Activated naive CD4-positive, alpha-beta T cell treated with anti-CD3 and anti-CD28 coated beads, Interleukin-2, amount 50 U/mL, for 24 hours (primary cell): ENCODE measurements at regions not wholly inside any gene's neighbourhood (a gene's known extent, or its start where the extent isn't known, plus 50 kb on each side); places are given as distances from the start of the nearest gene placed in this dataset.
"Not testable (repeated sequence)": the region's sequence is repeated elsewhere in the genome, so short reads cannot be mapped to it uniquely, and the experiment has no call there.

Source experiments
- H3K27ac Mint-ChIP-seq: one replicate; pipeline ENCODE4 v1.8.0; 2021; ENCODE audit warnings: mild to moderate bottlenecking, mixed read lengths
- H3K27me3 Mint-ChIP-seq: one replicate; pipeline ENCODE4 v1.8.0; 2021; ENCODE audit warnings: mixed read lengths
- H3K36me3 Mint-ChIP-seq: one replicate; pipeline ENCODE4 v1.8.0; 2021; ENCODE audit warnings: mixed read lengths
- H3K4me1 Mint-ChIP-seq: one replicate; pipeline ENCODE4 v1.8.0; 2021; ENCODE audit warnings: mixed read lengths
- H3K4me3 Mint-ChIP-seq: one replicate; pipeline ENCODE4 v1.8.0; 2021; ENCODE audit warnings: mild to moderate bottlenecking, mixed read lengths
- H3K9me3 Mint-ChIP-seq: one replicate; pipeline ENCODE4 v1.8.0; 2021; ENCODE audit warnings: mixed read lengths

GRCh38 chr2:89213811-89214210 is 522.3 kb downstream of the RPIA start:
- not testable (repeated sequence) for H3K27me3 Mint-ChIP-seq, H3K9me3 Mint-ChIP-seq, H3K36me3 Mint-ChIP-seq, H3K4me1 Mint-ChIP-seq, H3K27ac Mint-ChIP-seq, H3K4me3 Mint-ChIP-seq

- H3K36me3 Mint-ChIP-seq, H3K27me3 Mint-ChIP-seq, H3K27ac Mint-ChIP-seq, H3K4me1 Mint-ChIP-seq, H3K4me3 Mint-ChIP-seq, H3K9me3 Mint-ChIP-seq: not testable (repeated sequence)
Measured at GRCh38 chr2:89221474-89221873, 530.0 kb downstream of the RPIA start.

- H3K36me3 Mint-ChIP-seq, H3K4me1 Mint-ChIP-seq, H3K9me3 Mint-ChIP-seq, H3K4me3 Mint-ChIP-seq, H3K27me3 Mint-ChIP-seq, H3K27ac Mint-ChIP-seq: not testable (repeated sequence)
Measured at GRCh38 chr2:89222063-89222732, 530.7 kb downstream of the RPIA start.

- H3K4me1 Mint-ChIP-seq, H3K36me3 Mint-ChIP-seq, H3K9me3 Mint-ChIP-seq, H3K27ac Mint-ChIP-seq, H3K4me3 Mint-ChIP-seq, H3K27me3 Mint-ChIP-seq: not testable (repeated sequence)
Measured at GRCh38 chr2:89224803-89225202, 533.3 kb downstream of the RPIA start.

GRCh38 chr2:89229979-89230378 is 538.5 kb downstream of the RPIA start:
- H3K4me3 Mint-ChIP-seq, H3K9me3 Mint-ChIP-seq, H3K27ac Mint-ChIP-seq, H3K4me1 Mint-ChIP-seq, H3K27me3 Mint-ChIP-seq, H3K36me3 Mint-ChIP-seq: not testable (repeated sequence)

- H3K27ac Mint-ChIP-seq: not testable (repeated sequence)
Measured at GRCh38 chr2:89231241-89231640, 539.8 kb downstream of the RPIA start.

GRCh38 chr2:89233931-89234330 is 542.5 kb downstream of the RPIA start:
- H3K4me1 Mint-ChIP-seq, H3K36me3 Mint-ChIP-seq, H3K27ac Mint-ChIP-seq, H3K4me3 Mint-ChIP-seq, H3K9me3 Mint-ChIP-seq, H3K27me3 Mint-ChIP-seq: not testable (repeated sequence)

More at GRCh38 chr2:89231241-89231640, 539.8 kb downstream of the RPIA start:
- H3K4me3 Mint-ChIP-seq, H3K36me3 Mint-ChIP-seq, H3K4me1 Mint-ChIP-seq, H3K9me3 Mint-ChIP-seq, H3K27me3 Mint-ChIP-seq: not testable (repeated sequence)

GRCh38 chr2:89234818-89235466 is 543.5 kb downstream of the RPIA start:
- not testable (repeated sequence) for H3K36me3 Mint-ChIP-seq, H3K4me3 Mint-ChIP-seq, H3K27ac Mint-ChIP-seq, H3K4me1 Mint-ChIP-seq, H3K27me3 Mint-ChIP-seq, H3K9me3 Mint-ChIP-seq

GRCh38 chr2:89236832-89237450 is 545.5 kb downstream of the RPIA start:
- not testable (repeated sequence) for H3K4me1 Mint-ChIP-seq, H3K36me3 Mint-ChIP-seq, H3K27ac Mint-ChIP-seq, H3K9me3 Mint-ChIP-seq, H3K27me3 Mint-ChIP-seq, H3K4me3 Mint-ChIP-seq

- H3K9me3 Mint-ChIP-seq, H3K4me3 Mint-ChIP-seq, H3K27me3 Mint-ChIP-seq, H3K4me1 Mint-ChIP-seq, H3K27ac Mint-ChIP-seq, H3K36me3 Mint-ChIP-seq: not testable (repeated sequence)
Measured at GRCh38 chr2:89237783-89238182, 546.3 kb downstream of the RPIA start.

GRCh38 chr2:89243114-89243700 is 551.7 kb downstream of the RPIA start:
- H3K9me3 Mint-ChIP-seq, H3K27me3 Mint-ChIP-seq, H3K27ac Mint-ChIP-seq, H3K4me3 Mint-ChIP-seq, H3K36me3 Mint-ChIP-seq: not testable (repeated sequence)
- peaks cover 14% of the 10 kb centered on the region for H3K4me1 Mint-ChIP-seq

GRCh38 chr2:89244407-89244806 is 552.9 kb downstream of the RPIA start:
- H3K27ac Mint-ChIP-seq, H3K27me3 Mint-ChIP-seq, H3K4me3 Mint-ChIP-seq, H3K36me3 Mint-ChIP-seq, H3K9me3 Mint-ChIP-seq: not testable (repeated sequence)
- H3K4me1 Mint-ChIP-seq: peaks cover 14% of the 10 kb centered on the region

GRCh38 chr2:89245478-89245877 is 554.0 kb downstream of the RPIA start:
- H3K27ac Mint-ChIP-seq, H3K36me3 Mint-ChIP-seq, H3K4me3 Mint-ChIP-seq, H3K27me3 Mint-ChIP-seq, H3K9me3 Mint-ChIP-seq: not testable (repeated sequence)
- peaks cover 14% of the 10 kb centered on the region for H3K4me1 Mint-ChIP-seq

- not testable (repeated sequence) for H3K27ac Mint-ChIP-seq, H3K36me3 Mint-ChIP-seq, H3K27me3 Mint-ChIP-seq, H3K9me3 Mint-ChIP-seq, H3K4me3 Mint-ChIP-seq
- H3K4me1 Mint-ChIP-seq: peaks cover 14% of the 10 kb centered on the region
Measured at GRCh38 chr2:89246027-89246426, 554.6 kb downstream of the RPIA start.

GRCh38 chr2:89246620-89247019 is 555.1 kb downstream of the RPIA start:
- H3K9me3 Mint-ChIP-seq, H3K4me3 Mint-ChIP-seq, H3K36me3 Mint-ChIP-seq, H3K27ac Mint-ChIP-seq, H3K27me3 Mint-ChIP-seq: not testable (repeated sequence)
- H3K4me1 Mint-ChIP-seq: peaks cover 14% of the 10 kb centered on the region

- H3K36me3 Mint-ChIP-seq, H3K9me3 Mint-ChIP-seq, H3K4me1 Mint-ChIP-seq, H3K27me3 Mint-ChIP-seq, H3K4me3 Mint-ChIP-seq, H3K27ac Mint-ChIP-seq: not testable (repeated sequence)
Measured at GRCh38 chr2:89255013-89255412, 563.5 kb downstream of the RPIA start.

GRCh38 chr2:89273443-89273842 is 582.0 kb downstream of the RPIA start:
- not testable (repeated sequence) for H3K27me3 Mint-ChIP-seq

More at GRCh38 chr2:89273443-89273842, 582.0 kb downstream of the RPIA start:
- not testable (repeated sequence) for H3K9me3 Mint-ChIP-seq, H3K27ac Mint-ChIP-seq, H3K36me3 Mint-ChIP-seq, H3K4me3 Mint-ChIP-seq, H3K4me1 Mint-ChIP-seq
